ENCODE measurements at regions not wholly inside any gene's neighbourhood (a gene's known extent, or its start where the extent isn't known, plus 50 kb on each side); places are given as distances from the start of the nearest gene placed in this dataset.

GRCh38 chr20:10947726-10948125, 273.9 kb upstream of the JAG1 start:
- no peak overlapping the region for H2BK20ac ChIP-seq (ENCODE audit: low read depth, low read length)
- H2BK15ac ChIP-seq (ENCODE audit: low read depth, low read length), result no peak overlapping the region
- H2BK120ac ChIP-seq (ENCODE audit: low read depth, low read length), result no peak overlapping the region
- H3K4me1 ChIP-seq (ENCODE audit: control insufficient read depth, insufficient read depth, low read length), result no peaks in the 10 kb centered on the region
- no peak overlapping the region for H4K5ac ChIP-seq (ENCODE audit: low read depth, low read length)
- no peak overlapping the region for H2AFZ ChIP-seq (replicated peaks; ENCODE audit: low read length, poor library complexity)
- H2AK5ac ChIP-seq (ENCODE audit: low read depth, low read length), result no peak overlapping the region
- no peaks in the 10 kb centered on the region for H3K9me3 ChIP-seq (ENCODE audit: control insufficient read depth, insufficient read depth, low read length)
- no peaks in the 10 kb centered on the region for H3K79me1 ChIP-seq (ENCODE audit: low read depth in 1 of 2, low read length in 2 of 2)
- dilution Hi-C loops (cut with HindIII; ENCODE audit: low sequenced_read_pairs, unreplicated experiment), result no loop called here
- no peak overlapping the region for H2AK9ac ChIP-seq (replicated peaks; ENCODE audit: low read depth, low read length, poor library complexity)
- H3K4me2 ChIP-seq (ENCODE audit: low read depth, low read length), result no peak overlapping the region
- H4K91ac ChIP-seq (ENCODE audit: insufficient read depth, low read depth, low read length), result no peak overlapping the region
- H3K18ac ChIP-seq (ENCODE audit: low read depth, low read length), result no peak overlapping the region
- H2BK5ac ChIP-seq (ENCODE audit: low read depth, low read length, poor library complexity, severe bottlenecking), result no peak overlapping the region
- no peak overlapping the region for H3K23ac ChIP-seq (ENCODE audit: low read depth, low read length)
- BruUV-seq (replicated peaks), result no TSS peak
- H3K27ac ChIP-seq (ENCODE audit: insufficient read depth, low read length), result no peak overlapping the region
- CTCF ChIA-PET, result no interaction called here
- in situ Hi-C loops (cut with MboI; ENCODE audit: low sequenced_read_pairs), result no loop called here
- H4K8ac ChIP-seq (ENCODE audit: low read depth in 2 of 2, low read length in 2 of 2), result no peak overlapping the region
- H3K4me3 ChIP-seq (ENCODE audit: insufficient read depth, low read depth, low read length), result no peak overlapping the region
- DNase-seq, result no peak
- H3K4ac ChIP-seq (ENCODE audit: low read depth, low read length), result no peak overlapping the region
- no peaks in the 10 kb centered on the region for H3K36me3 ChIP-seq (ENCODE audit: control insufficient read depth, insufficient read depth, low read length)
- intact Hi-C loops (cut with micrococcal nuclease), result no loop called here
- ATAC-seq (ENCODE audit: low read depth), result no peak
- POLR2A ChIA-PET (ENCODE audit: unreplicated experiment), result no interaction called here
- no peak overlapping the region for H3K56ac ChIP-seq (ENCODE audit: extremely low read depth, insufficient read depth, low read length)
- H3K9me1 ChIP-seq (ENCODE audit: insufficient read depth, low read length), result no peaks in the 10 kb centered on the region
- TF ChIP-seq CHD1 (IDR thresholded peaks at IDR 0.05; ENCODE audit: low read depth, low read length) (no peak), NFE2L2 (IDR thresholded peaks at IDR 0.05; ENCODE audit: low read depth, low read length) (no peak), ELK1 (IDR thresholded peaks at IDR 0.05; ENCODE audit: borderline replicate concordance, low read depth, low read length) (no peak), SMC3 (IDR thresholded peaks at IDR 0.05; ENCODE audit: low read depth, low read length) (no peak), MAFK (IDR thresholded peaks at IDR 0.05; ENCODE audit: low read depth, low read length) (no peak), POLR2A (IDR thresholded peaks at IDR 0.05; ENCODE audit: low read depth, low read length) (no peak), MXI1 (IDR thresholded peaks at IDR 0.05; ENCODE audit: borderline replicate concordance, low read depth, low read length) (no peak), CTCF (conservative IDR thresholded peaks at IDR 0.05; ENCODE audit: low read depth, low read length) (no peak), CEBPB (IDR thresholded peaks at IDR 0.05; ENCODE audit: low read depth, low read length) (no peak), RAD21 (IDR thresholded peaks at IDR 0.05; ENCODE audit: low read length) (no peak), MAZ (IDR thresholded peaks at IDR 0.05; ENCODE audit: borderline replicate concordance, low read depth, low read length) (no peak), BHLHE40 (IDR thresholded peaks at IDR 0.05; ENCODE audit: low read depth, low read length) (no peak), RFX5 (IDR thresholded peaks at IDR 0.05; ENCODE audit: low read depth, low read length) (no peak), FOS (IDR thresholded peaks at IDR 0.05; ENCODE audit: low read depth, low read length) (no peak), RCOR1 (IDR thresholded peaks at IDR 0.05; ENCODE audit: insufficient replicate concordance, low read length) (no peak)
- TF ChIP-seq, protein P1, sequence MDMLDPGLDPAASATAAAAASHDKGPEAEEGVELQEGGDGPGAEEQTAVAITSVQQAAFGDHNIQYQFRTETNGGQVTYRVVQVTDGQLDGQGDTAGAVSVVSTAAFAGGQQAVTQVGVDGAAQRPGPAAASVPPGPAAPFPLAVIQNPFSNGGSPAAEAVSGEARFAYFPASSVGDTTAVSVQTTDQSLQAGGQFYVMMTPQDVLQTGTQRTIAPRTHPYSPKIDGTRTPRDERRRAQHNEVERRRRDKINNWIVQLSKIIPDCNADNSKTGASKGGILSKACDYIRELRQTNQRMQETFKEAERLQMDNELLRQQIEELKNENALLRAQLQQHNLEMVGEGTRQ (IDR thresholded peaks at IDR 0.05; ENCODE audit: low read depth, low read length), result no peak
- no peak overlapping the region for H3K9ac ChIP-seq (ENCODE audit: low read depth, low read length)
- no peaks in the 10 kb centered on the region for H4K20me1 ChIP-seq (ENCODE audit: insufficient read depth, low read length)
- no peaks in the 10 kb centered on the region; the same call in 1 of the 2 replicates for H3K27me3 ChIP-seq (ENCODE audit: control insufficient read depth, insufficient read depth, low read length)
- no peak overlapping the region for H3K14ac ChIP-seq (replicated peaks; ENCODE audit: low read depth, low read length)
